ENCODE measurements at regions not wholly inside any gene's neighbourhood (a gene's known extent, or its start where the extent isn't known, plus 50 kb on each side); places are given as distances from the start of the nearest gene placed in this dataset.

DNA sequence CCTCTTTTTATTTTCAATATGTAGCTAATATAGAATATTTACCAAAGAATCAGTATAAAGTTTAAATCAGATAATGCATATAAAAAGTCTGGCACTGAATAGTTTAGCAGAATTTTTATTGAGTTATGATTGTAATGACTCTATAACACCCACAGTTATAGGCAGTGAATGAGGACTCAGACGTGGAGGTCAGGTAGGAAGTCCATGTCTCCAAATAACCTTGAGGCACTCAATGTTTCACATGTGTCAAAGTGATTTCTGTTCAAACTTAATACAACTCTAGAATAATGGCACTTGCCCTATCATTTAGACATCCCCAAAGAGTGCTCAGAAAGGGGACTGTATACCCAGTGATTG lies 332.1 kb downstream of the BMPER start:
- TF ChIP-seq MAZ (IDR thresholded peaks at IDR 0.05; ENCODE audit: borderline replicate concordance, low read depth, low read length) (no peak), RCOR1 (IDR thresholded peaks at IDR 0.05; ENCODE audit: insufficient replicate concordance, low read length) (no peak), RAD21 (IDR thresholded peaks at IDR 0.05; ENCODE audit: low read length) (no peak), FOS (IDR thresholded peaks at IDR 0.05; ENCODE audit: low read depth, low read length) (no peak), SMC3 (IDR thresholded peaks at IDR 0.05; ENCODE audit: low read depth, low read length) (no peak), BHLHE40 (IDR thresholded peaks at IDR 0.05; ENCODE audit: low read depth, low read length) (no peak), MXI1 (IDR thresholded peaks at IDR 0.05; ENCODE audit: borderline replicate concordance, low read depth, low read length) (no peak)
- TF ChIP-seq, protein P1, sequence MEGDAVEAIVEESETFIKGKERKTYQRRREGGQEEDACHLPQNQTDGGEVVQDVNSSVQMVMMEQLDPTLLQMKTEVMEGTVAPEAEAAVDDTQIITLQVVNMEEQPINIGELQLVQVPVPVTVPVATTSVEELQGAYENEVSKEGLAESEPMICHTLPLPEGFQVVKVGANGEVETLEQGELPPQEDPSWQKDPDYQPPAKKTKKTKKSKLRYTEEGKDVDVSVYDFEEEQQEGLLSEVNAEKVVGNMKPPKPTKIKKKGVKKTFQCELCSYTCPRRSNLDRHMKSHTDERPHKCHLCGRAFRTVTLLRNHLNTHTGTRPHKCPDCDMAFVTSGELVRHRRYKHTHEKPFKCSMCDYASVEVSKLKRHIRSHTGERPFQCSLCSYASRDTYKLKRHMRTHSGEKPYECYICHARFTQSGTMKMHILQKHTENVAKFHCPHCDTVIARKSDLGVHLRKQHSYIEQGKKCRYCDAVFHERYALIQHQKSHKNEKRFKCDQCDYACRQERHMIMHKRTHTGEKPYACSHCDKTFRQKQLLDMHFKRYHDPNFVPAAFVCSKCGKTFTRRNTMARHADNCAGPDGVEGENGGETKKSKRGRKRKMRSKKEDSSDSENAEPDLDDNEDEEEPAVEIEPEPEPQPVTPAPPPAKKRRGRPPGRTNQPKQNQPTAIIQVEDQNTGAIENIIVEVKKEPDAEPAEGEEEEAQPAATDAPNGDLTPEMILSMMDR (conservative IDR thresholded peaks at IDR 0.05; ENCODE audit: low read depth, low read length) = no peak
- TF ChIP-seq, protein P2, sequence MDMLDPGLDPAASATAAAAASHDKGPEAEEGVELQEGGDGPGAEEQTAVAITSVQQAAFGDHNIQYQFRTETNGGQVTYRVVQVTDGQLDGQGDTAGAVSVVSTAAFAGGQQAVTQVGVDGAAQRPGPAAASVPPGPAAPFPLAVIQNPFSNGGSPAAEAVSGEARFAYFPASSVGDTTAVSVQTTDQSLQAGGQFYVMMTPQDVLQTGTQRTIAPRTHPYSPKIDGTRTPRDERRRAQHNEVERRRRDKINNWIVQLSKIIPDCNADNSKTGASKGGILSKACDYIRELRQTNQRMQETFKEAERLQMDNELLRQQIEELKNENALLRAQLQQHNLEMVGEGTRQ (IDR thresholded peaks at IDR 0.05; ENCODE audit: low read depth, low read length) = no peak

More for the DNA sequence above, 332.1 kb downstream of the BMPER start:
- H3K23ac ChIP-seq (ENCODE audit: low read depth, low read length) = no peak overlapping the region
- H4K5ac ChIP-seq (ENCODE audit: low read depth, low read length) = no peak overlapping the region
- CTCF ChIA-PET = interaction anchor here (0.7 kb wide), 1 partner anchor 24 kb away, joined by 3 read pairs; no protein-coding TSS in a partner anchor
- dilution Hi-C loops (cut with HindIII; ENCODE audit: low sequenced_read_pairs, unreplicated experiment) (no loop called here), in situ Hi-C loops (cut with MboI; ENCODE audit: low sequenced_read_pairs) (no loop called here), intact Hi-C loops (cut with micrococcal nuclease) (no loop called here)
- H3K4ac ChIP-seq (ENCODE audit: low read depth, low read length) = no peak overlapping the region
- H4K91ac ChIP-seq (ENCODE audit: insufficient read depth, low read depth, low read length) = no peak overlapping the region
- H3K79me1 ChIP-seq (ENCODE audit: low read depth in 1 of 2, low read length in 2 of 2) = no peaks in the 10 kb centered on the region
- no peaks in the 10 kb centered on the region for H3K36me3 ChIP-seq (ENCODE audit: control insufficient read depth, insufficient read depth, low read length)
- H4K20me1 ChIP-seq (ENCODE audit: insufficient read depth, low read length) = no peaks in the 10 kb centered on the region
- no peak overlapping the region for H3K14ac ChIP-seq (replicated peaks; ENCODE audit: low read depth, low read length)
- ATAC-seq (ENCODE audit: low read depth) = no peak
- H3K4me1 ChIP-seq (ENCODE audit: control insufficient read depth, insufficient read depth, low read length) = no peaks in the 10 kb centered on the region
- no peak overlapping the region for H3K27ac ChIP-seq (ENCODE audit: insufficient read depth, low read length)
- WGBS, 2 experiments (ENCODE audit: extremely low coverage in 2 of 2, insufficient read length in 1 of 2) = no CpG with 5 or more reads among the region's 1 CpG
- H2AK9ac ChIP-seq (replicated peaks; ENCODE audit: low read depth, low read length, poor library complexity) = no peak overlapping the region
- H4K8ac ChIP-seq (ENCODE audit: low read depth in 2 of 2, low read length in 2 of 2) = no peak overlapping the region
- no peak overlapping the region for H2BK120ac ChIP-seq (ENCODE audit: low read depth, low read length)
- H2AK5ac ChIP-seq (ENCODE audit: low read depth, low read length) = no peak overlapping the region
- no peak overlapping the region for H3K4me3 ChIP-seq (ENCODE audit: insufficient read depth, low read depth, low read length)
- no peaks in the 10 kb centered on the region for H3K9me1 ChIP-seq (ENCODE audit: insufficient read depth, low read length)
- no TSS peak for BruUV-seq (replicated peaks)
- no peak overlapping the region for H3K18ac ChIP-seq (ENCODE audit: low read depth, low read length)
- H2BK20ac ChIP-seq (ENCODE audit: low read depth, low read length) = no peak overlapping the region
- no peaks in the 10 kb centered on the region for H3K9me3 ChIP-seq (ENCODE audit: control insufficient read depth, insufficient read depth, low read length)
- no peak for DNase-seq
- peaks cover 7% of the 10 kb centered on the region for H3K27me3 ChIP-seq (ENCODE audit: control insufficient read depth, insufficient read depth, low read length)
- H2BK15ac ChIP-seq (ENCODE audit: low read depth, low read length) = no peak overlapping the region
- no peak overlapping the region for H2BK5ac ChIP-seq (ENCODE audit: low read depth, low read length, poor library complexity, severe bottlenecking)
- H3K9ac ChIP-seq (ENCODE audit: low read depth, low read length) = no peak overlapping the region
- no peak overlapping the region for H3K56ac ChIP-seq (ENCODE audit: extremely low read depth, insufficient read depth, low read length)
- POLR2A ChIA-PET (ENCODE audit: unreplicated experiment) = no interaction called here
- no peak overlapping the region for H2AFZ ChIP-seq (replicated peaks; ENCODE audit: low read length, poor library complexity)
- no peak overlapping the region for H3K4me2 ChIP-seq (ENCODE audit: low read depth, low read length)

All from IMR-90 (cell line).